GM12892 (cell line): ENCODE measurements at regions not wholly inside any gene's neighbourhood (a gene's known extent, or its start where the extent isn't known, plus 50 kb on each side); places are given as distances from the start of the nearest gene placed in this dataset.

Experiments
- POLR2AphosphoS5 ChIP-seq: IDR thresholded peaks from 2 replicates; pipeline ENCODE4 v1.6.1; 2011; ENCODE audit warnings: low read depth, low read length, control low read depth
- TAF1 ChIP-seq: IDR thresholded peaks from 2 replicates; pipeline ENCODE4 v1.6.1; 2011; ENCODE audit warnings: low read depth, mild to moderate bottlenecking, control low read depth, low read length, borderline replicate concordance

DNA sequence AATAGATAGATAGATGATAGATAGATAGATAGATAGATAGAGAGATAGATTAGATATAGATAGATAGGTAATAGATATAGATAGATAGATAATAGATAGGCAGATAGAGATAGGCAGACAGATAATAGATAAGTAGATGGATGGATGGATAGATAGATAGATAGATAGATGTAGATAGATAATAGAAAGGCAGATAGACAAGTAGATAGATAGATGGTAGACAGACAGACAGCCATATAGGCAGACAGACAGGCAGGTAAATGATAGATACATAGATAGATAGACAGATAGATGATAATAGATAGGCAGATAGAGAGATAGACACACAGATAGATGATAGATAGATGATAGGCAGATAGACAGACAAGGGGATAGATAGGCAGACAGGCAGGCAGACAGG, 191.4 kb upstream of the TNRC6C start:
- no peak for TF ChIP-seq TAF1
- no peak for TF ChIP-seq POLR2AphosphoS5
